HG02610 (cell line): ENCODE measurements at regions not wholly inside any gene's neighbourhood (a gene's known extent, or its start where the extent isn't known, plus 50 kb on each side); places are given as distances from the start of the nearest gene placed in this dataset.
A peak's percentile ranks its signal among the peaks of the same experiment; 100 is the strongest.

Experiments used
- ATAC-seq: cut with Tn5 transposase; IDR thresholded peaks from one replicate; pipeline ENCODE4 v1.9.1; 2021; ENCODE audit warnings: mild to moderate bottlenecking, moderate library complexity; ENCODE audit not compliant: unreplicated experiment

DNA sequence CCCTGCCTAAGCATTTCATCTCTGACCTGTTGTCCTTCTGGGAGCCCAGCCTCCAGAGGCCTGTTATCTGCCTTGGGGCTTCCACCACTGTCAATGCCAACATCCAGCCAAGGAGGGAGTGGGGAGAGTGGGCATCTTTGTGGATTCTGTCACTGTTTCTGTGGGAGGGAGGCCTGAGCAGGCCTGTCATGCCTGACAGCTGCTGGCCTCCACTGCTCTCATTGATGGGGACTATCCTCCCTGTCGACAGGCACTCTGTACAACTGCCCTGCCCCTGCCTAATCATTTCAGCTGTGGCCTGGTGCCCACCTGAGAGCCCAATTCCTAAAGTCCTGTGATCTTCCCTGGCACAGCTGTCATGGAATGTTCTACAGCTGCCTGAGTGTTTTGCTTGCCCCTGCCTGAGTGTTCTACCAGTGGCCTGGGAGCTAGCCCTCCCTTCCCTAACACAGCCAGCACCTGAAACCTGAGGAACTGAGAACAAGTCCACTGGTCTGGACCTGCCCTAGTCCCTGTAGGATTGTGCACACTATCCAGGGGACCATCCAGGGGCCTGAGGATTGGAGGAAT lies 145.3 kb downstream of the FAM83B start:
- ATAC-seq, result no peak

- peak; percentile 59 for ATAC-seq
Measured at GRCh38 chr6:54992789-54993188, 146.2 kb downstream of the FAM83B start.

GRCh38 chr6:54993294-54993693 lies 146.7 kb downstream of the FAM83B start:
- ATAC-seq, result no peak

DNA sequence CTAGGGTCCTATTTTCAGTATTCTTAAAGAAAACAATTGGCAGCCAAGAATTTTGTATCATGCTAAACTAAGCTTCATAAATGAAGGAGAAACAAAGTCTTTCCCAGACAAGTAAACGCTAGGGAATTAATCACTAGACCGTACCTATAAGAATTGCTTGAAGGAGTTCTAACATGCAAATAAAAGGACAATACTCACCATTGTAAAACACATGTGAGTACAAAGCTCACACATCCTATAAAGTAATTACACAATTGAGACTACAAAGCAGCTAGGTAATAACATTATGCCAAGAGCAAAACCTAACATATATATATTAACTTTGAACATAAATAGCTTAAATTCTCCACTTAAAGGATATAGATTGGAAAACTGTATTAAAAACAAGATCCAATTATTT lies 147.4 kb downstream of the FAM83B start:
- no peak for ATAC-seq

DNA sequence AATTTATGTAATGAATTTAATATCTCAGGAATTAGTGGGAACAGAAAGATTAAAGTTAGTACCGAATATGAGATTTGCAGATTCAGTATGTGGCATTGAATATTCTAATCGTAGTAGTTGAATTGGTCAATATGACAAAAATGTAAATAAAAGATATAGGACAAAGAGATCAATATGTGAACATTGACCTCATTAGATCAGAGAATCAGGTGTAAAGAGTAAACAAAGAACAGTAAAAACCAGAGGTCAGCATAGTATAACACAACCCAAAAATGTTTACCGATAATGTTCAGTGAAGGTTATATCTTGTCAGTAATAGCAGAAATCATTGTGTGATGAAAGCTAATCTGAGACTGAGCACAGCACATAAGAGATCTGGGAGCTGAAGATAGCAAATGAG lies 152.0 kb downstream of the FAM83B start:
- ATAC-seq, result no peak

GRCh38 chr6:55003719-55004430 lies 157.3 kb downstream of the FAM83B start:
- no peak for ATAC-seq

GRCh38 chr6:55009131-55009530 lies 162.6 kb downstream of the FAM83B start:
- no peak for ATAC-seq

DNA sequence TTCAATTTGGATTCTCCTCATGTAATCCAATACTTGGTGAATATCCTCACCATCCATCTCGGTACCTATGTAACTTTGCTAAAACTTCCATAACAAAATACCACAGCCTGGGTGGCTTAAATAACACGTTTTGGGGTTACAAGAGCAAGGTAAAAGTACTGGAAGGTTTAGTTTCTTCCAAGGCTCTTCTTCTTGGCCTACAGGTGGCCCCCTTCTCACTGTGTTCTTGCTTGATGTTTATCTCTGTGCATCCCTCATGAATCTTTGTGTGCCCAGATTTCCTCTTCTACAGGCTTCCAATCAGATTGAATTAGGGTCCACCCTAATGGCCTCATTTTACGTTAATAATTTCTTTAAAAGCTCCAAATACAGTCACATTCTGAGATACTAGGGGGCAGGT lies 163.3 kb upstream of the HCRTR2 start:
- no peak for ATAC-seq

DNA sequence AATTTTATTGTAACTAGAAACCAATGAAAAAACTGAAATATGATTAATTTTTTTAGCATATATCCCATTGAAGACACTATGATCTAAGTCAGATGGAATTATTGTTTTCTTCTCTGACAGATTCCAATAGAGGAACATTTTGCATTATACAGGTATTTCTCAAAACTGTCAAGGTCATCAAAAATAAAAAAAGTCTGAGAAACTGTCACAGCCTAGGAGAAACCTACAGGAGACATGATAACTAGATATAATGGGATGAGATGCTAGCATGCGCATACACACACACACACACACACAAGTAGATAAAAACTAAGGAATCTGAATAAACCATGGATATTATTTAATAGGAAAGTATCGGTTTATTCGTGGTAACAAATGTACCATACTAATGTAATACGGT lies 161.9 kb upstream of the HCRTR2 start:
- ATAC-seq, result no peak

GRCh38 chr6:55014321-55015088 lies 159.8 kb upstream of the HCRTR2 start:
- ATAC-seq, result no peak

DNA sequence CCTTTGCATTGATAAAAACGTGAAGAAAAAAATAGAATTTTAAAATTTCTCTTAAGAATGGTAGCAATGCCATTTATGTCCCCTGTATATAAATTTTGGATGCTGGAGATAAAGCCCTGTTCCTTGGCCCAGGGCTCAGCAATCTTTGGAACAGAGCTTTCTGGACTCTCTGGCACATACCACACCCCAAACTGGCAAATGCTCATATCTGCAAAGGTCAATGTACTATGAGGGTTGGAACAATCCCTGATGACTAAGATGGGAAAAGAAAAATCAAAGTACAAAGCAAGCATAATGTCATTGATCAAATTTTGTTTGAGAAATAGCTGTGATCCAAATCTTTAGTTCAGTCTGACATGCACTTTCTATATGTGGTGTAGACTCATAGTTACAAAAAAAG lies 158.1 kb upstream of the HCRTR2 start:
- ATAC-seq, result no peak

DNA sequence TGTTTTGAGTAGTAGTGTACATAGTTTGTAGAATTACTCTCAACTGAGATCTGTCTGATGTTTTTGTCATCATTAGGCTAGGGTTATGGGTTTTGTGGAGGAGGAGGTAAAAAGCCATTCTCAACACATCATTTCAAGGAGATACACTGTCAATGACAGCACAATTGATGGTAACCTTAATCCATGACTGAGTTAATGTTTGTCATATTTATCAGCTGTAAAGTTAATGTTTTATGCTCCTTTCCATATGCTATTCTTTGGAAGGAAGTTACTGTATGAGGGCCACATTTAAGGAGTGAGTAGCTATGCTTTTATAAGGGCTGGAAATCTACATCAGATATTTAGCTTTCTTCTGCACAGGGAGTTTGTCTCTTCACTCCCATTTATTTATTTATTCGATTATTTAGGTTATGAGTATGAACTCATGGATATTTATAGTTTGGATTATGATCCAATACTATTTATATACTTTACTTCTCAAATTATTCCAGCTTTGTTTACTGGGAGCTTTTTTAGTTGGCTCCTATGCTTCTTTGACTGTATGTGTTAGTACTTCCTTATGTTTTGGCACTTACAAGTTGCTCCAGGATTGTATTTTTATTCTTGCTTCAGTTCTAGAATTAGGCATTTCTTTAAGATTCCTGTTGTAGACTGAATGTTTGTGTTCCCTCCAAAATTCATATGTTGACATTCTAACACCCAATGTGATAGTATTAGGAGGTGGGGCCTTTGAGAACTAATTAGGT lies 156.6 kb upstream of the HCRTR2 start:
- no peak for ATAC-seq

DNA sequence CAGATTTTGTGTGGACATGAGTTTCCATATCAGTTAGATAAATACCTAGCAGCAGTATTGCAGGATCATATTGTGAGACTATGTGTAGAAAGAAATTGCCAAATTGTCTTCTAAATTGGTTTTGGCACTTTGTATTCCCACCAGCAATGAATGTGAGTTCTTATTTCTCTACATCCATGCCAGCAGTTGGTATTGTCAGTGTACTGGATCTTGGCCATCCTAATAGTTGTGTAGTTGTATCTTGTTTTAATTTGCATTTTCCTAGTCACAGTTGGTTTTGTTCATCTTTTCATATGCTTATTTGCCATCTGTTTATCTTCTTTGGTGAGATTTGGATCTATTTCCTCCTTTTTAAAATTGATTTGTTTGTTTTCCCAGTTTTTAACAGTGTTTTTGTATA lies 154.7 kb upstream of the HCRTR2 start:
- ATAC-seq, result no peak

GRCh38 chr6:55023230-55023629 lies 151.1 kb upstream of the HCRTR2 start:
- ATAC-seq, result no peak

- no peak for ATAC-seq
Measured at GRCh38 chr6:55033016-55033546, 141.2 kb upstream of the HCRTR2 start.

- no peak for ATAC-seq
Measured at GRCh38 chr6:55034752-55035151, 139.6 kb upstream of the HCRTR2 start.

DNA sequence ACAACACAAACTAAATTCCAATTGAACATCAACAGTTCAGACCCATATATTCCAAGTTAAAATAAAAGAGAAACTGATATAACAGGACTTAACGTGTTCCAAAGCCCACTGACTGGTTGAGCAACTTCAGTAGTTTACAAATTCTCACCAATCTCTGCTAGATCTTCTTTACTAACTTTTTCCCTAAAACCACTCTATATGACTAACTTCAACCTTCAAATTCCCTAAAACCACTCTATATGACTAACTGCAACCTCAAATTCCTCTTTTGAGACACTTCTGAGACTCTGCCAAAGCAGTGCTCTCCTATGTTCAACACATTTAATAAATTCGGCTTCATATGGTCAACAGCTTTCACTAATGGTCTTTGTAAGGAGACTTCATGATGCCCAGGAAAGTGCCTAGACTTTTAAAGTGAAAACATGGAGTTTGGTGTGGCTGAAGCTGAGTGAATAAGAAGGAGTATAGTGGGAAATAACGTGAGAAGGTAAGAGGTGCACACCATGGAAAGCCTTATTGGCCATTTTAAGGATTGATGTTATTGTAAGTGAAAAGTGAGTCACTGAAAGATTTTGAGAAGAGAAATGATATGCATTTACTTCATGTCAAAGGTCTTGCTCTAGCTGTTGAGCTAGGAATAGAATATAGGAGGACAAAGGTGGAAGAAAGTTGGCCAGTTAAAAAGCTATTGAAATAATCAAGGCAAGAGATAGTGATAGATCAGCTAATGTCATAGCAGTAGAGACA lies 134.0 kb upstream of the HCRTR2 start:
- ATAC-seq, result no peak

- ATAC-seq, result no peak
Measured at GRCh38 chr6:55046869-55047422, 127.4 kb upstream of the HCRTR2 start.

DNA sequence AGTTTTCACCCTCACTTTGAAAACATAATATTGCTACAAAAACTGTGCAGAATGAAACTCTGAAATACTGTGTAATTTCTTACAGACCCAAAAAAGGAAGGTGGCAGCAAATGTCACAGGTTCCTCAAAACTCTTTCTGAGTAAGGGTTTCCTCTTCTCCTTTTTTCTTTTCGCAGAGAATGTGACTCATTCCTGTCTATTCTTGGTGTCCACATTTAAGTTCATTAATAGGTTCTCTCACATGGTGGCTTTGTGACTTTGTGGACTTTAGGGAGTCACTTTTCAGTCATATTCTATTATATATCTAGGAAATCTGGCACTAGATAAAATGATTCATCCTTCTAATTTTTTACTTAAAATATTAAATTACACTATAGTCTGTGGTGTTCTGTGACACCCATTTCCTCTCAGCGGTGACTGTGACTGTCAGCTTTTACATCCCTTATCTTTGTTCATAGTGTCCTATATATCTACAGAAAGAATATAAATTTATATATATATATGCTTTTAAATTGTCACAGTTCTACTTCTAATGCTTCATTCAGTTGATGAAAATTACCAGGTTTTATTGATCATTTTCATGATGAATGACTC lies 126.8 kb upstream of the HCRTR2 start:
- peak; percentile 70 for ATAC-seq

GRCh38 chr6:55049866-55050265 lies 124.4 kb upstream of the HCRTR2 start:
- ATAC-seq, result no peak
